ENCODE measurements at regions not wholly inside any gene's neighbourhood (a gene's known extent, or its start where the extent isn't known, plus 50 kb on each side); places are given as distances from the start of the nearest gene placed in this dataset.

GRCh38 chr16:66193543-66194229 is 172.8 kb upstream of the CDH5 start:
- TF ChIP-seq CREB1 (IDR thresholded peaks at IDR 0.05; ENCODE audit: low read depth) (no peak), ZBTB7A (IDR thresholded peaks at IDR 0.05; ENCODE audit: low read depth) (no peak), RAD21 (IDR thresholded peaks at IDR 0.05; ENCODE audit: low read depth) (no peak), USF1 (IDR thresholded peaks at IDR 0.05) (no peak), NFIC (IDR thresholded peaks at IDR 0.05) (no peak), EP300 (IDR thresholded peaks at IDR 0.05; ENCODE audit: borderline replicate concordance) (no peak), TEAD4 (IDR thresholded peaks at IDR 0.05) (no peak), TAF1 (IDR thresholded peaks at IDR 0.05; ENCODE audit: low read depth) (no peak), YY1 (IDR thresholded peaks at IDR 0.05; ENCODE audit: low read depth) (no peak), EGR1 (IDR thresholded peaks at IDR 0.05) (no peak), CEBPB (IDR thresholded peaks at IDR 0.05) (no peak), TCF12 (IDR thresholded peaks at IDR 0.05; ENCODE audit: low read depth) (no peak)
- TF ChIP-seq, protein P1, sequence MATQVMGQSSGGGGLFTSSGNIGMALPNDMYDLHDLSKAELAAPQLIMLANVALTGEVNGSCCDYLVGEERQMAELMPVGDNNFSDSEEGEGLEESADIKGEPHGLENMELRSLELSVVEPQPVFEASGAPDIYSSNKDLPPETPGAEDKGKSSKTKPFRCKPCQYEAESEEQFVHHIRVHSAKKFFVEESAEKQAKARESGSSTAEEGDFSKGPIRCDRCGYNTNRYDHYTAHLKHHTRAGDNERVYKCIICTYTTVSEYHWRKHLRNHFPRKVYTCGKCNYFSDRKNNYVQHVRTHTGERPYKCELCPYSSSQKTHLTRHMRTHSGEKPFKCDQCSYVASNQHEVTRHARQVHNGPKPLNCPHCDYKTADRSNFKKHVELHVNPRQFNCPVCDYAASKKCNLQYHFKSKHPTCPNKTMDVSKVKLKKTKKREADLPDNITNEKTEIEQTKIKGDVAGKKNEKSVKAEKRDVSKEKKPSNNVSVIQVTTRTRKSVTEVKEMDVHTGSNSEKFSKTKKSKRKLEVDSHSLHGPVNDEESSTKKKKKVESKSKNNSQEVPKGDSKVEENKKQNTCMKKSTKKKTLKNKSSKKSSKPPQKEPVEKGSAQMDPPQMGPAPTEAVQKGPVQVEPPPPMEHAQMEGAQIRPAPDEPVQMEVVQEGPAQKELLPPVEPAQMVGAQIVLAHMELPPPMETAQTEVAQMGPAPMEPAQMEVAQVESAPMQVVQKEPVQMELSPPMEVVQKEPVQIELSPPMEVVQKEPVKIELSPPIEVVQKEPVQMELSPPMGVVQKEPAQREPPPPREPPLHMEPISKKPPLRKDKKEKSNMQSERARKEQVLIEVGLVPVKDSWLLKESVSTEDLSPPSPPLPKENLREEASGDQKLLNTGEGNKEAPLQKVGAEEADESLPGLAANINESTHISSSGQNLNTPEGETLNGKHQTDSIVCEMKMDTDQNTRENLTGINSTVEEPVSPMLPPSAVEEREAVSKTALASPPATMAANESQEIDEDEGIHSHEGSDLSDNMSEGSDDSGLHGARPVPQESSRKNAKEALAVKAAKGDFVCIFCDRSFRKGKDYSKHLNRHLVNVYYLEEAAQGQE (IDR thresholded peaks at IDR 0.05; ENCODE audit: low read depth), result no peak

GRCh38 chr16:66190411-66190810 is 176.1 kb upstream of the CDH5 start:
- TF ChIP-seq CREB1 (IDR thresholded peaks at IDR 0.05; ENCODE audit: low read depth) (no peak), TAF1 (IDR thresholded peaks at IDR 0.05; ENCODE audit: low read depth) (no peak), NFIC (IDR thresholded peaks at IDR 0.05) (no peak), TEAD4 (IDR thresholded peaks at IDR 0.05) (no peak), EP300 (IDR thresholded peaks at IDR 0.05; ENCODE audit: borderline replicate concordance) (no peak), FOXM1 (IDR thresholded peaks at IDR 0.05; ENCODE audit: borderline replicate concordance, low read depth) (no peak), ZBTB7A (IDR thresholded peaks at IDR 0.05; ENCODE audit: low read depth) (no peak), USF1 (IDR thresholded peaks at IDR 0.05) (no peak), RAD21 (IDR thresholded peaks at IDR 0.05; ENCODE audit: low read depth) (no peak), TCF12 (IDR thresholded peaks at IDR 0.05; ENCODE audit: low read depth) (no peak), EGR1 (IDR thresholded peaks at IDR 0.05) (no peak)
- TF ChIP-seq, protein P2, sequence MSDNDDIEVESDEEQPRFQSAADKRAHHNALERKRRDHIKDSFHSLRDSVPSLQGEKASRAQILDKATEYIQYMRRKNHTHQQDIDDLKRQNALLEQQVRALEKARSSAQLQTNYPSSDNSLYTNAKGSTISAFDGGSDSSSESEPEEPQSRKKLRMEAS (IDR thresholded peaks at IDR 0.05), result no peak

- TF ChIP-seq, protein P1 (IDR thresholded peaks at IDR 0.05; ENCODE audit: low read depth), result no peak
- TF ChIP-seq, protein P2 (IDR thresholded peaks at IDR 0.05), result no peak
- TF ChIP-seq ZBTB7A (IDR thresholded peaks at IDR 0.05; ENCODE audit: low read depth), result no peak
- no peak for TF ChIP-seq CEBPB (IDR thresholded peaks at IDR 0.05)
- no peak for TF ChIP-seq NFIC (IDR thresholded peaks at IDR 0.05)
- TF ChIP-seq USF1 (IDR thresholded peaks at IDR 0.05), result no peak
Measured at GRCh38 chr16:66189951-66190350, 176.5 kb upstream of the CDH5 start.

DNA sequence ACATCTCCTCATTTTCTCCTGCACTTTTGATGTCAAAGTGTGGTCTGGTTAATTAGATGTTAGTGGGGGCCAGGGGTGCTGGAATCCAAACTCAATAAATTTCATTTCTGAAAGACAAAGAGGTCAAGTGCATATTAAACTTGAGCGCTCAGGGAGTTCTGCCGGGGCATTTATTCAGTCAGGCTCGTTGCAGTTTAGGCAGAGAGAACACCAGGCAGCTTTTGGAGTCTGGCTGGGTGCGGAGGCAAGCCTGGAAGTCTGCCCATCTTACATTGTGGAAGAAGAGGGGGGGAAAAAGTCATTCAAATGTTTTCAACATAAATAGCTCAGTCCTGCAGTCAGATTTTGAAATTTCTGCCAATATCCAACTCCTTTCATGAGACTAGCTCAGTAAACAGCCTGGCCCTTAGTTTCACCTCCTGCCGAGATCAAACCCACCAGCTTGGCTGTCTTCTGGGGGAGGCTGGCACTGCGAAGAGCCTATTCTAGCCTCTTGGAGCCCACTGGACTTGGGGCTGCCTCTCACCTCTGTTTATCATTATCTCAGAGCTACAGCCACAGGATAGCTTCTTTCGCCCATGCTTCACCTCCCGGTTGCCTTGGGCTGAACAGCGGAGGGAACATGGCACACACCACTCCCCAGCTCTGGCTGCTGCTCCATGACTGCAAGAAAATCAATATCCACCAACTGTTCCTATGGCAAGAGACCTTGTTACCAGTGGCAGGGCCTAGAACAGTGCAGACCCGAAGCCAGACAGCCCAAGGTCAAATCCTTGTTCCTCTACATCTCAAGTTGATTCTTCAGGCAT is 177.4 kb upstream of the CDH5 start:
- no peak for TF ChIP-seq TAF1 (IDR thresholded peaks at IDR 0.05; ENCODE audit: low read depth)
- no peak for TF ChIP-seq YY1 (IDR thresholded peaks at IDR 0.05; ENCODE audit: low read depth)
- no peak for TF ChIP-seq NFIC (IDR thresholded peaks at IDR 0.05)
- TF ChIP-seq TEAD4 (IDR thresholded peaks at IDR 0.05), result no peak
- no peak for TF ChIP-seq CREB1 (IDR thresholded peaks at IDR 0.05; ENCODE audit: low read depth)
- no peak for TF ChIP-seq RAD21 (IDR thresholded peaks at IDR 0.05; ENCODE audit: low read depth)
- TF ChIP-seq FOXM1 (IDR thresholded peaks at IDR 0.05; ENCODE audit: borderline replicate concordance, low read depth), result no peak
- no peak for TF ChIP-seq ZBTB7A (IDR thresholded peaks at IDR 0.05; ENCODE audit: low read depth)
- no peak for TF ChIP-seq USF1 (IDR thresholded peaks at IDR 0.05)
- no peak for TF ChIP-seq EP300 (IDR thresholded peaks at IDR 0.05; ENCODE audit: borderline replicate concordance)
- TF ChIP-seq, protein P1 (IDR thresholded peaks at IDR 0.05; ENCODE audit: low read depth), result no peak
- TF ChIP-seq CEBPB (IDR thresholded peaks at IDR 0.05), result no peak
- TF ChIP-seq TCF12 (IDR thresholded peaks at IDR 0.05; ENCODE audit: low read depth), result no peak
- TF ChIP-seq, protein P2 (IDR thresholded peaks at IDR 0.05), result no peak
- no peak for TF ChIP-seq EGR1 (IDR thresholded peaks at IDR 0.05)

Measured in Ishikawa (cell line).